ENCODE measurements at regions not wholly inside any gene's neighbourhood (a gene's known extent, or its start where the extent isn't known, plus 50 kb on each side); places are given as distances from the start of the nearest gene placed in this dataset.

GRCh38 chr19:31666126-31666525 is 316.9 kb upstream of the TSHZ3 start (continued):
- no peak for TF ChIP-seq MED1 (CRISPR knock-in tag; IDR thresholded peaks at IDR 0.05)

- Histone ChIP-seq H3K27me3 (ENCODE audit: control insufficient read depth in 1 of 2, insufficient read depth in 2 of 2, low read length in 2 of 2) (no peaks in the 10 kb centered on the region), H3K4me2 (ENCODE audit: low read depth, low read length) (no peak overlapping the region), H3K4me1 (ENCODE audit: insufficient read depth, low read length) (no peaks in the 10 kb centered on the region), H3K9ac (ENCODE audit: insufficient read depth, low read depth, low read length) (no peak overlapping the region), H3K79me2 (ENCODE audit: insufficient read depth, low read length) (no peaks in the 10 kb centered on the region), H2AFZ (ENCODE audit: low read length) (no peak overlapping the region), H3K36me3 (replicated peaks in 1 of 2; ENCODE audit: control insufficient read depth in 1 of 2, insufficient read depth in 2 of 2, low read length in 2 of 2) (no peaks in the 10 kb centered on the region), H3K9me3 (ENCODE audit: low read length) (peaks cover 68% of the 10 kb centered on the region), H3K27ac (ENCODE audit: extremely low read length, insufficient read depth, low read length) (no peak overlapping the region), H3K4me3 (replicated peaks in 1 of 3; ENCODE audit: insufficient read depth in 1 of 3, low read depth in 2 of 3, low read length in 3 of 3) (no peak overlapping the region), H4K20me1 (ENCODE audit: insufficient read depth, low read length) (no peaks in the 10 kb centered on the region)
- 26% methylated on average over 3 of the region's 4 CpGs for WGBS (ENCODE audit: low lambda C conversion rate)
- CTCF ChIA-PET (ENCODE audit: low intra/inter-chr PET ratio, low total read pairs) = no interaction called here
- POLR2A ChIA-PET = no interaction called here
- TF ChIP-seq ZNF562 (CRISPR knock-in tag; IDR thresholded peaks at IDR 0.05; ENCODE audit: borderline replicate concordance) (no peak), ZBTB37 (CRISPR knock-in tag; IDR thresholded peaks at IDR 0.05) (no peak)
- ATAC-seq (no peak), FAIRE-seq (no peak), DNase-seq (ENCODE audit: low spot score) (no peak)
- in situ Hi-C loops (cut with HindIII; ENCODE audit: extremely low pct_ligation_motif_present, low pct_unique_long_range_greater_than_20kb) (no loop called here), intact Hi-C loops (cut with micrococcal nuclease; ENCODE audit: unreplicated experiment) (no loop called here)
- no TSS peak for BruUV-seq (replicated peaks)
Observed at GRCh38 chr19:31667106-31667505, 317.9 kb upstream of the TSHZ3 start.

- H2AFZ ChIP-seq (ENCODE audit: low read length) = no peak overlapping the region
- H3K4me3 ChIP-seq (replicated peaks in 1 of 3; ENCODE audit: insufficient read depth in 1 of 3, low read depth in 2 of 3, low read length in 3 of 3) = no peak overlapping the region
- H3K36me3 ChIP-seq (replicated peaks in 1 of 2; ENCODE audit: control insufficient read depth in 1 of 2, insufficient read depth in 2 of 2, low read length in 2 of 2) = no peaks in the 10 kb centered on the region
- CTCF ChIA-PET (ENCODE audit: low intra/inter-chr PET ratio, low total read pairs) = no interaction called here
- intact Hi-C loops (cut with micrococcal nuclease; ENCODE audit: unreplicated experiment) = no loop called here
- FAIRE-seq = no peak
- H3K27ac ChIP-seq (ENCODE audit: extremely low read length, insufficient read depth, low read length) = no peak overlapping the region
- H3K79me2 ChIP-seq (ENCODE audit: insufficient read depth, low read length) = no peaks in the 10 kb centered on the region
- no peak overlapping the region for H3K9ac ChIP-seq (ENCODE audit: insufficient read depth, low read depth, low read length)
- POLR2A ChIA-PET = no interaction called here
- WGBS (ENCODE audit: low lambda C conversion rate) = 22% methylated on average over 4 of the region's 4 CpGs
- in situ Hi-C loops (cut with HindIII; ENCODE audit: extremely low pct_ligation_motif_present, low pct_unique_long_range_greater_than_20kb) = no loop called here
- H4K20me1 ChIP-seq (ENCODE audit: insufficient read depth, low read length) = no peaks in the 10 kb centered on the region
- no peak overlapping the region for H3K4me2 ChIP-seq (ENCODE audit: low read depth, low read length)
- H3K27me3 ChIP-seq (ENCODE audit: control insufficient read depth in 1 of 2, insufficient read depth in 2 of 2, low read length in 2 of 2) = no peaks in the 10 kb centered on the region
- TF ChIP-seq ZNF282 (IDR thresholded peaks at IDR 0.05; ENCODE audit: partially characterized antibody) = no peak
- TF ChIP-seq ZBTB8A (CRISPR knock-in tag; IDR thresholded peaks at IDR 0.05; ENCODE audit: borderline replicate concordance, low read depth) = no peak
- no peak for TF ChIP-seq ZNF589 (CRISPR knock-in tag; conservative IDR thresholded peaks at IDR 0.05)
- no peak for TF ChIP-seq MTF2 (CRISPR knock-in tag; IDR thresholded peaks at IDR 0.05; ENCODE audit: borderline replicate concordance)
- TF ChIP-seq SIN3B (IDR thresholded peaks at IDR 0.05; ENCODE audit: low read length) = no peak
- TF ChIP-seq GMEB1 (CRISPR knock-in tag; IDR thresholded peaks at IDR 0.05; ENCODE audit: borderline replicate concordance) = no peak
- TF ChIP-seq ZNF10 (CRISPR knock-in tag; IDR thresholded peaks at IDR 0.05; ENCODE audit: borderline replicate concordance, low read depth) = no peak
- TF ChIP-seq MED8 (CRISPR knock-in tag; IDR thresholded peaks at IDR 0.05; ENCODE audit: insufficient replicate concordance) = no peak
- TF ChIP-seq ZNF274 (CRISPR knock-in tag; IDR thresholded peaks at IDR 0.05) = no peak
- no TSS peak for BruUV-seq (replicated peaks)
- H3K9me3 ChIP-seq (ENCODE audit: low read length) = peaks cover 69% of the 10 kb centered on the region
- H3K4me1 ChIP-seq (ENCODE audit: insufficient read depth, low read length) = no peaks in the 10 kb centered on the region
- no peak for ATAC-seq
- DNase-seq (ENCODE audit: low spot score) = no peak
Observed at GRCh38 chr19:31668921-31669320, 319.7 kb upstream of the TSHZ3 start.

Measured in HepG2 (cell line).